ENCODE measurements at regions not wholly inside any gene's neighbourhood (a gene's known extent, or its start where the extent isn't known, plus 50 kb on each side); places are given as distances from the start of the nearest gene placed in this dataset.

- TF ChIP-seq CTCF (IDR thresholded peaks at IDR 0.05) (no peak), POLR2A (IDR thresholded peaks at IDR 0.05) (peak in 1 of 2 donors; percentile 73), POLR2AphosphoS5 (IDR thresholded peaks at IDR 0.05) (no peak), EP300 (IDR thresholded peaks at IDR 0.05) (no peak)
Observed at GRCh38 chr22:46054091-46055073, 77.4 kb upstream of the WNT7B start.

Measured in gastroesophageal sphincter (tissue), 3 donors.